ENCODE measurements at regions not wholly inside any gene's neighbourhood (a gene's known extent, or its start where the extent isn't known, plus 50 kb on each side); places are given as distances from the start of the nearest gene placed in this dataset.
"Not testable (repeated sequence)": the region's sequence is repeated elsewhere in the genome, so short reads cannot be mapped to it uniquely, and the experiment has no call there.

DNA sequence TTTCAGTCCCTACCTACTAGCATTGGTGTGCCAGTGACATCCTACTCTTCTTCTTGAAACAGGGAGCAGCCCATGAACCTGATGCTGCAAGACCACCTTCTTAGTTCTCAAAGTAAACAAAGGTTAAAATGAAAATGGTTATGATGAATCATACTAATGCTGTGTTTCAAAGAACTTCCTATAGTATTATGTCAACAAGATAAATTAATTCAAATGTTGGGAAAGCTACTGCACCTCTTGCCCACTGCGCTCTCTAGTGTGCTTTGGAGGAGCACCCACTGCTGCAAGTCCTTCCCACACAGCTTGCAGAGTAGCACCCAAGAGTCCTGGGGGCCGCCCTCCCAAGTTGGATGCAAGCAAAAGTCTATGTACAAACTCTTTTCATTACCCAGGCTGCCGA is 81.1 kb downstream of the CD200R1L start:
- DNase-seq: no peak

- no peak for DNase-seq
These were observed 83.4 kb downstream of the CD200R1L start for GRCh38 chr3:112763258-112763657.

DNA sequence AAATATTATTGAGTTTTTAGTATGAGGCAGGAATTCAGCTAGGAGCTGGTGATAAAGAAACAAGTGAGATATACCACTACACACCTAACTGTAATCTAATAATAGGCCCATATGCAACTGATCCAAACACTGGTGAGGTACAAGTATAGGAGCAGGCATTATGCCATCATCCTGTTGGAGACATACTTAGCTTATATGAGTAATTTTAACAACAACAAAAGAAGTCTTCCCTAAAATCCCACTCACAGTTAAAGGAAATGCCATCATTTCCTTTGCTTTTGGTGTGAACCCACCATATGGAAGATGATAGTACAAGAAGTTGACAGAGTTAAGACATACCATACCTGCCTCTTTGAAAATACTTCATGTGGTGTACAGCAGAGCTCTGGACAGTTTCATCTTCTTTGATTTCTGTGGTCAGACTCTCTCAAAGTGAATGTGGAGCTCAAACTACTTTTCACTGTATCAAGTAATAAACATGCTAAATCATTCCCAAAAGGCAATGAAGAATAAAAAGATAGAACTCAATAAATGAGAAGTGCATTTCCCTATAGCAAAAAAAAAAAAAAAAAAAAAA is 85.5 kb downstream of the CD200R1L start:
- no peak for DNase-seq

GRCh38 chr3:112759681-112760080 is 87.0 kb downstream of the CD200R1L start:
- no peak for DNase-seq

DNA sequence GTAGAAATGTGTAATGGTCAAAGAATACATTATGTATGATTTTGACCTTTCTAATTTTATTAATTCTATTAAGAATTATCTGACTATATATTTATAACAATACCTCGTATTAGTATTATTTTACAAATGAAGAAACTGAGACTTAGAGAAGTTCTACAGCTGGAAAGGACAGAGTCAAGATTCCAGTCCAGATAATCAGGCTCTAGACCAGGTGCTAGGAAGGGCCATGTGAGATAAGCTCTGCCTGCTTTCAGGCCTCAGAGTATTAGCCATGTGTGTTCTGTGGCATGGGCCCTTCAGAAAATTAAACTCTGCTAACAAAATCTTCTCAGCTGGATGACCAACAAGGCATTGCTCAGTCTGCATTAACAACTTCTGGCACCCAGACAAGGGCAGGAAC is 87.5 kb downstream of the CD200R1L start:
- no peak for DNase-seq

GRCh38 chr3:112757197-112757596 is 89.5 kb downstream of the CD200R1L start:
- DNase-seq: no peak

DNA sequence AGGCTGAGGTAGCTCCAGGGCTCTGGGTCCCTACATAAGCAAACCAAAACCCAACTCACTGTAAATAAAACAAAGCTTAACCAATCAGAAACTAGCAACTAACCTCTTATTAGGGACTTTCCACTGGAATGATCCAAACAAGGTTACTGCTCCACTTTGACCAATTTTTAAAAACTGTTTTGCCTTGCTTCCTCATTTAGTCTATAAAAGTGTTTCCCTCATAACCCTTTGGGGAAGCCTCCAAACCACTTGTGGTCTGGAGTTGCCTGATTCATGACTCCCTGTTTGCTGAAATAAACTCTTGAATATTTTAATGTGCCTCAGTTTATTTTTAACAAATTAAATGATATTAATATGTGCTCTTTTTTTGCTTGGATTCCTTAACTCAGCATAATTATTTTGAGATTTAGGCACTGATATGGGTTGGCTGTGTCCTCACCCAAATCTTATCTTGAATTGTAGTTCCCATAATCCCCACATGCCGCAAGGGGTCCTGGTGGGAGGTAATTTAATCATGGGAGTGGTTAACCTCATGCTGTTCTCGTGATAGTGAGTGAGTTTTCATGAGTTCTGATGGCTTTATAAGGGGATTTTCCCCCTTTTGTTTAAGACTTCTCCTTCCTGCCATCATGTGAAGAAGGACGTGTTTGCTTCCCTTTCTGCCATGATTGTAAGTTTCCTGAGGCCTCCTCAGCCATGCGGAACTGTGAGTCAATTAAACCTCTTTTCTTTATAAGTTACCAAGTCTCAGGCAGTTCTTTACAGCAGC is 90.6 kb downstream of the CD200R1L start:
- DNase-seq: no peak

DNA sequence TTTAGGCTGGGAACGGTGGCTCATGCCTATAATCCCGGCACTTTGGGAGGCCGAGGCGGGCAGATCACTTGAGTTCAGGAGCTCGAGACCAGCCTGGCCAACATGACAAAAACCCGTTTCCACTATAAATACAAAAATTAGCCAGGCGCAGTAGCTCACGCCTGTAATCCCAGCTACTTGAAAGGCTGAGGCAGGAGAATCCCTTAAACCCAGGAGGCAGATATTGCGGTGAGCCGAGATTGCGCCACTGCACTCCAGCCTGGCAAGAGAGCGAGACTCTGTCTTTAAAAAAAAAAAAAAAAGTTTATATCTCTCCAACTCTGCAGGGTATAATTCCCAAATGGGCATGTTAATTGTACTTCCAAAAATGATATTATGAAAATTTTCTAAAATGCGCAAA is 91.6 kb downstream of the CD200R1L start:
- not testable (repeated sequence) for DNase-seq

DNA sequence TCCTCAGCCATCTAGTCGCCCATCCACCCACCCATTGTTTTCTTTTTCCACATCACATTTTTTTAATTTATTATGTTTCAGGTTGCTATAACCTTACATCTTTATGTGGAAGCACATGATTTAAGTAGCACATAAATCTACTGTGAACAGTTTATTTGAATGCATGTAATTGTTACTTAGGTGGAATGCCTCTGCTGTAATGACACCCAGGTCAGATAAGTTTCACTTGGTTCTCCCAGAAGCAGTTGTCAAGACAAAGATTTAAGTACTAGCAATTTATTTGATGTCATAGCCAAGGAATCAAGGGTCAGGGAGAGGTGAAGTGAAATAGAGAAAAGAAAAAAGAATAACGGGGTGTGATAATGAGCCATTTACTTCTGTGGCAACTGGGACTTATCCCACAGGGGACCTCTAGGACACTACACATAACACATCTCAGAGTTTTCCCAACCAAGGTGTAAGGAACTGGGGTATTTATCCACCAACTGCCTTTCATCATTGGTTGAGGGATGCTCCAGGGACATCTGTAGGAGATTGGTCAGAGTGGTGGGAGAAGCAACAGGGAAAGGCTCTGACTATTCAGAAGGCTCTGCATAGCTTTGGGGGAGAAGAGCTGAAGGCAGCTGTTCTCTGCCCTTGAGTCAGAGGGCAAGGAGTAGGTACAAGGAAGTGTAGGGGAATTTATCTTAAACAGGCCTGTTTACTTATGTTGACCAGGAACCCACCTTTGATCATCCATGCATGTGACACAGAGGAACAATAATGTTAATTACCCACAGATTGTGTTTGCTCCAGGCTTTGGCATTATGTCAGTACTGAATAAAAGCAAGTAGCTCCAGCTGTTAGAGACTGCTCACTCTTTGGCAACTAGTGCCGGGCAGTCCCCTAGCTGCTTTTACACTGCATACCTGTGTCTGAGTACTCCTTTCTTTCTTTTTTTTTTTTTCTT is 94.8 kb downstream of the CD200R1L start:
- no peak for DNase-seq

DNA sequence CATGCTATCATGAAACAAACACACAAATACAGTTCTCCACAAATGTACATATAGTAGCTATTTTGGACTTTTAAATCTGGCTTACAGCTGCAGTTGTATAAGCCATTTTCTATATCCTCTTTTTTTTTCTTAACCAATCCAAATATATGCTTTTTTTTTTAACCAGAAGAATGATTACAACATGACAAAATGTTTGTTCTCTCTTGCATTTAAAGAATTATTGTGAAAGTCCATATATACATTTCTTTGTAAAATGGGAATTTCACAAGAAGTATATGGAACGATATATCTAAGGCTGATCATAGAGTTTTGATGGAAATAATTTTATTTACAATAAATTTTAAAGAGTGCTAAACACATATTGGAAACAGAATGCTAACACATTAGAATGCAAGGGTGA is 95.6 kb downstream of the CD200R1L start:
- no peak for DNase-seq

DNA sequence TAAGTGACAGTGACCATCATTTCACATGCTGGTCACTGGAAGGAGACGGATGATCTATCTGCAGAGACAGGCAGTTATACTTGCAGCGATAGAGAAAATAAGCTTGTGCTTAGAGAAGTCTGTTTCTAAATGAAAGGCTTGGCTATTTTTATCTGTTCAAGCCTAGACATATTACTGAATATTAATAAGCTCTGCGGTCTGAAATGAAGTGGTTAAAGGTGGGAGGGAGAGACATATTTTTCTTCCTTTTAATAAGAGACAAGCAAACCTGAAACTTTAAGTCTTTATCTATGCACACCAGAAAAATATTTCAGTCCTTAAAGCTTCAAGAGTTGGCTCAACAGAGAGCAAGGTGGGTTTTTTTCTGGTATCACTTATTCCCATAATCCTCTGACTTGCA is 99.0 kb downstream of the CD200R1L start:
- no peak for DNase-seq

GRCh38 chr3:112746675-112747280 is 99.9 kb downstream of the CD200R1L start:
- no peak for DNase-seq

DNA sequence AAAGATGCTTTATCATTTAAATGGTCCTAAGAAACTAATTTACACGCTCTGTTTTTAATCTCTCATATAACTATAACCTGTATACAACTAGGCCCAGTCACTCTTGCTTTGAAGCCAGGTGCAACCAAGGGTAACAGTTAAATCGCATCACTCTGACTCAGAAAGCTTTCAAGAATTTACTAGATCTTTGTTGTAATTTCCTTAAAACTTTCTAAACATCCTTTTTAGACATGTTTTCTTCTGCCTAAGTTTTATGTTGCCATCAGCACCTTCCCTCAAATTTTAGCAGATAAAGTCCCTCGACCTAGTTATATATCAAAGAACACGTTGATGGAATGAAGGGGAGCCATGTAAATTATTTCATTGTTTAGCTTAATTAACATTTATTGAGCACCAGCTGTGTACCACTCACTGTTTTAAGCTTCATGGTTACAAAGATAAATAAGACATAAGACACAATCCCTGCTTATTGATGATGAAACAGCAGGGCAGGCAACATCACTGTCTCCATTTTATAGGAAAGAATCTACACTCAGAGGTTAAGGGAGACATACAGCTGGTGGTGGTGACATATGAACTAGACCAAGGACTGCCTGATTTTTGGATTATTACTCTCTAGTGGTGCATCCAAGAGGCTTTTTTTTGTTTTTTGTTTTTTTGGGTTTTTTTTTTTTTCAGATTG is 101.0 kb downstream of the CD200R1L start:
- DNase-seq: peak in 1 of 5 experiments; percentile 56

- DNase-seq: no peak
These were observed 101.7 kb downstream of the CD200R1L start for GRCh38 chr3:112744825-112745566.

DNA sequence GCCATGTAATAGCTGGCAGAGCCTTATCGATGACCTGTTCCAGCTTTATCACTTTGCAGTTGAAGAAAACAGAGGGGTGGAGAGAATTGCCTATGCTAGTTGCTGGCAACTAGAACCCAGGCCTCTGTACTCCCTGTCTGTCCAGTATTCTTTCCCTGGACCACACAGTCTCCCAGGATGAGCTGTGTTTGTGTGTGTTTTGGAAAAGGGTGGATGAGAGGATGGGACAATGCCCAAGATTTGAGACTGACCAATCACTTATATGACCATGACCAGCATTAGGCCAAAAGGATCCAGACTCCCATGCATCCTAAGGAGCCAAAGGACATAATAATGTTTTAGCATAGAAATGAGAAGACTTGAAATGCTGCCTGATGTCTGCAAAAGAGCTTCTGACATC is 102.6 kb downstream of the CD200R1L start:
- no peak for DNase-seq

DNA sequence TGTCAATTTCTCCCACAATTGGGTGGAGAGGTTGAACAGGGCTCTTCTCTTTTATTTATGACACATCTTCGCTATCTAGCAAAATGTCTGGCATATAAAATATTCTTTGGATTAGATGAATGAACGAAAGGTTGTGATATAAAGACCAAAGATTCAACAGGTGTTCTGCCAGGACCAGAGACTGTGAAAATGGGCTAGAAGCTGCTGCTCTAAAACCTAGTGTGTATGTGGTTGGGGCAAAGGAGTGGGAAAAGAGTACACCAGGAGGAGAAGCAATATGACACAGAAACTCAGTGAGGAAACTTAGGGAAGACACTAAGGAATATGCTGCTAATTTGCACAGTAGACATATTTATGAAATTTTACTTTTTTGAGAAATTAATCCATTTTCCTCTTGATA is 102.0 kb upstream of the CCDC80 start:
- DNase-seq: no peak

- DNase-seq: no peak
These were observed 101.0 kb upstream of the CCDC80 start for GRCh38 chr3:112741983-112742382.

DNA sequence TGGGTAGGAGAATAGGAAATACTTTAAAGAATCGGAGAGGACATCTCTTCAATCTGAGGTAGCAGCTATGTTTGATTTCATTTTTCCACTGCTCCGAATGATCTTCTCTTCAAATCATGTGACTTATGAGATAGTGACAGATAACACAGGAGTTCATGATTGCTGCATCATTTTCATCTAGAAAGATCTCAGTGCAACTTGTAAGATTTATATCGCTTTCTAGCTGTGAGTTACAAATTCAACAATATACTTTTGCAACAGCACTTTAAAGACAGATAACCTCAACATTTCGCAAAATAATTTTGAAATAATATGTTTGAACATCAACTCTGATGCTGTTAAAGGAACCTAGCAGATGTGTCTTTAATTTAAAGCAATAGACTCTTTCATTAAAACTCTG is 99.9 kb upstream of the CCDC80 start:
- peak in 1 of 5 experiments; percentile 85 for DNase-seq

DNA sequence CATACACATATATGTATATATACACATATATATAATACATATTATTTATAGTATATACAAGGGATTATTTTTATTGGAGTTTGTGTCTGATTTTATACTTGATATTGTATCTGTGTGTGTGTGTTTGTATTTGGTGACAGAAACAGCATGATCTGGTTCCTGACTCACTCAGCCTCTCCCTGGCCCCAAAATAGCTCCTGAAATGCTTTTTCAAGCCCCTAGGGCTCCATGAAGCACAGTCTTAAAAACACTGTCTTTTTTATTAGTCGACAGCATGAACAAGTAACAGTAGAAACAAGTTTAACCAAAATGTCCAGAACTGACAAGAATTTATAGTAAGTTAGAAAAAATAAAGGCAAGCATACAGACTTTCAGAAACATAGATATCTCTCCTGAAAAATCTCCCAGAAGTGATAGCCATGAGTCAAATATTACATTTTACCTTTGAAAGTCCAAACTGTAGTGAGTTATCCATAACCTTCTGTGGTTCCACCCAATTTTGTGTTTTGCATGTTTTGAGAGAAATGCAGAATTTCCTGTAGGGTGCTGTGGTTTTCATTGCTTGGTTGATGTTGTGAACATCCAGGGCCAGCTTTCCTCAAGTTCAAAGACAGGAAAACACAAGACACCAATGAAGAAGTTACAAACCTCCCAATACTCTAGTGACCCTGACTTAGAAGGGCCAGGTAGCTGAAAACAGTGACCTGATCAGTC is 98.5 kb upstream of the CCDC80 start:
- peak in 1 of 5 experiments; percentile 62 for DNase-seq

- DNase-seq: no peak
These were observed 97.4 kb upstream of the CCDC80 start for GRCh38 chr3:112738366-112738765.

Measured in T-helper 2 cell (primary cell).